ENCODE measurements at regions not wholly inside any gene's neighbourhood (a gene's known extent, or its start where the extent isn't known, plus 50 kb on each side); places are given as distances from the start of the nearest gene placed in this dataset.
A peak's percentile ranks its signal among the peaks of the same experiment; 100 is the strongest.
"Not testable (repeated sequence)": the region's sequence is repeated elsewhere in the genome, so short reads cannot be mapped to it uniquely, and the experiment has no call there.

GRCh38 chr12:33832900-33833299, 189.4 kb upstream of the ALG10 start:
- no peak for DNase-seq

GRCh38 chr12:33834672-33835071, 187.6 kb upstream of the ALG10 start:
- no peak for DNase-seq

GRCh38 chr12:33876618-33877017, 145.7 kb upstream of the ALG10 start:
- peak; percentile 2 for DNase-seq

GRCh38 chr12:33892425-33892824, 129.9 kb upstream of the ALG10 start:
- no peak for DNase-seq

GRCh38 chr12:33920460-33920859, 101.8 kb upstream of the ALG10 start:
- not testable (repeated sequence) for DNase-seq

- DNase-seq: no peak
Measured at GRCh38 chr12:33926095-33926494, 96.2 kb upstream of the ALG10 start.

- DNase-seq: not testable (repeated sequence)
Measured at GRCh38 chr12:33937669-33938068, 84.6 kb upstream of the ALG10 start.

- no peak for DNase-seq
Measured at GRCh38 chr12:33942172-33942571, 80.1 kb upstream of the ALG10 start.

GRCh38 chr12:33944703-33945437, 77.4 kb upstream of the ALG10 start:
- DNase-seq: no peak

- no peak for DNase-seq
Measured at GRCh38 chr12:33945438-33945784, 76.9 kb upstream of the ALG10 start.

- not testable (repeated sequence) for DNase-seq
Measured at GRCh38 chr12:33966219-33966618, 56.1 kb upstream of the ALG10 start.

GRCh38 chr12:33967760-33968159, 54.5 kb upstream of the ALG10 start:
- no peak for DNase-seq

Data from T1000 (cell line).